GM23338 (cell line): ENCODE measurements at regions not wholly inside any gene's neighbourhood (a gene's known extent, or its start where the extent isn't known, plus 50 kb on each side); places are given as distances from the start of the nearest gene placed in this dataset.

Source experiments
- CREB1 ChIP-seq: fragments of 250-450 bp; sonication (Bioruptor Pico); IDR thresholded peaks from 2 replicates; pipeline ENCODE4 v1.5.0; 2020; ENCODE audit warnings: low read depth, mild to moderate bottlenecking, moderate library complexity
- EZH2 ChIP-seq: fragments of 200-600 bp; sonication (generic); IDR thresholded peaks from one replicate; pipeline ENCODE4 v1.8.0; 2017; ENCODE audit warnings: antibody characterized with exemption, mild to moderate bottlenecking, low read depth; ENCODE audit not compliant: unreplicated experiment
- EZH2phosphoT487 ChIP-seq: fragments of 200-600 bp; sonication (generic); IDR thresholded peaks from one replicate; pipeline ENCODE4 v1.8.1; 2018; ENCODE audit warnings: antibody characterized with exemption; ENCODE audit not compliant: unreplicated experiment
- JUNB ChIP-seq: IDR thresholded peaks from one replicate; pipeline ENCODE4 v1.6.1; 2016; ENCODE audit warnings: antibody characterized with exemption; ENCODE audit not compliant: unreplicated experiment
- NANOG ChIP-seq: IDR thresholded peaks from 2 replicates; pipeline ENCODE4 v1.6.1; 2016; ENCODE audit warnings: antibody characterized with exemption, borderline replicate concordance
- POLR2AphosphoS5 ChIP-seq: IDR thresholded peaks from 2 replicates; pipeline ENCODE4 v1.6.1; 2016; ENCODE audit warnings: antibody characterized with exemption, low read depth
- STAT1 ChIP-seq: IDR thresholded peaks from one replicate; pipeline ENCODE4 v1.6.1; 2016; ENCODE audit warnings: antibody characterized with exemption; ENCODE audit not compliant: unreplicated experiment
- ZNF331 ChIP-seq: fragments of 250-450 bp; sonication (Bioruptor Pico); IDR thresholded peaks from 2 replicates; pipeline ENCODE4 v1.5.0; 2020; ENCODE audit warnings: low read depth, mild to moderate bottlenecking, moderate library complexity
- TF ChIP-seq, protein P1 (sequence below), 2 experiments: fragments of 200-600 bp in 1 of 2; sonication (generic) in 1 of 2; conservative IDR thresholded peaks; 2 replicates each; pipeline versions ENCODE4 v1.5.1 to v1.6.1; 2016 to 2017; ENCODE audit warnings: antibody characterized with exemption in 2 of 2, low read depth in 2 of 2, mild to moderate bottlenecking in 2 of 2, moderate library complexity in 1 of 2
- TF ChIP-seq, protein P2 (sequence below): IDR thresholded peaks from one replicate; pipeline ENCODE4 v1.6.1; 2018; ENCODE audit warnings: antibody characterized with exemption; ENCODE audit not compliant: unreplicated experiment
- TF ChIP-seq, protein P3 (sequence below): fragments of 250-450 bp; sonication (Bioruptor Pico); IDR thresholded peaks from 2 replicates; pipeline ENCODE4 v1.5.0; 2020; ENCODE audit warnings: mild to moderate bottlenecking, moderate library complexity
- TF ChIP-seq, protein P4 (sequence below): IDR thresholded peaks from 2 replicates; pipeline ENCODE4 v1.6.1; 2016; ENCODE audit warnings: antibody characterized with exemption

DNA sequence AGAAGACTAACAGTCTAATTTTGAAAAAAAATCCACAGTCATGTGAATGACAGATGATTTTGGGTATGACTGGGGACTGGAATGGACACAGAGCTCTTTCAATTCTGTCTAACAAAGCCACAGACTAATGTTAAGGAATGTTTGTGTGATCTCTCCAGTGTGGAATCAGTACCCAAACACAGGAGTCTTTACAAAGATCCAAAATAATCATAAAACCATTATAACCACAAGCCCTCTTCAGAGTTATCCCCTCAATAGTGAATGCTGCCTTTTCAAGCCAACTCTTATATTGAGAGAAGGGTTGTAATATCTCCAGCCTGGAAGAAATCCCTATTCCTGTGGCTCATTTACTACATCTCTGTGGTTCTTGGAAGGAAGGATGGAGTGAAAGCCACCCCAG is 552.0 kb upstream of the CLINT1 start:
- TF ChIP-seq ZNF331 (CRISPR knock-in tag) (no peak), EZH2 (no peak), POLR2AphosphoS5 (no peak), JUNB (no peak), STAT1 (no peak), EZH2phosphoT487 (no peak), CREB1 (CRISPR knock-in tag) (no peak), NANOG (no peak)
- TF ChIP-seq, protein P1, sequence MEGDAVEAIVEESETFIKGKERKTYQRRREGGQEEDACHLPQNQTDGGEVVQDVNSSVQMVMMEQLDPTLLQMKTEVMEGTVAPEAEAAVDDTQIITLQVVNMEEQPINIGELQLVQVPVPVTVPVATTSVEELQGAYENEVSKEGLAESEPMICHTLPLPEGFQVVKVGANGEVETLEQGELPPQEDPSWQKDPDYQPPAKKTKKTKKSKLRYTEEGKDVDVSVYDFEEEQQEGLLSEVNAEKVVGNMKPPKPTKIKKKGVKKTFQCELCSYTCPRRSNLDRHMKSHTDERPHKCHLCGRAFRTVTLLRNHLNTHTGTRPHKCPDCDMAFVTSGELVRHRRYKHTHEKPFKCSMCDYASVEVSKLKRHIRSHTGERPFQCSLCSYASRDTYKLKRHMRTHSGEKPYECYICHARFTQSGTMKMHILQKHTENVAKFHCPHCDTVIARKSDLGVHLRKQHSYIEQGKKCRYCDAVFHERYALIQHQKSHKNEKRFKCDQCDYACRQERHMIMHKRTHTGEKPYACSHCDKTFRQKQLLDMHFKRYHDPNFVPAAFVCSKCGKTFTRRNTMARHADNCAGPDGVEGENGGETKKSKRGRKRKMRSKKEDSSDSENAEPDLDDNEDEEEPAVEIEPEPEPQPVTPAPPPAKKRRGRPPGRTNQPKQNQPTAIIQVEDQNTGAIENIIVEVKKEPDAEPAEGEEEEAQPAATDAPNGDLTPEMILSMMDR (conservative IDR thresholded peaks at IDR 0.05; ENCODE audit: low read depth in 2 of 2): no peak
- TF ChIP-seq, protein P2, sequence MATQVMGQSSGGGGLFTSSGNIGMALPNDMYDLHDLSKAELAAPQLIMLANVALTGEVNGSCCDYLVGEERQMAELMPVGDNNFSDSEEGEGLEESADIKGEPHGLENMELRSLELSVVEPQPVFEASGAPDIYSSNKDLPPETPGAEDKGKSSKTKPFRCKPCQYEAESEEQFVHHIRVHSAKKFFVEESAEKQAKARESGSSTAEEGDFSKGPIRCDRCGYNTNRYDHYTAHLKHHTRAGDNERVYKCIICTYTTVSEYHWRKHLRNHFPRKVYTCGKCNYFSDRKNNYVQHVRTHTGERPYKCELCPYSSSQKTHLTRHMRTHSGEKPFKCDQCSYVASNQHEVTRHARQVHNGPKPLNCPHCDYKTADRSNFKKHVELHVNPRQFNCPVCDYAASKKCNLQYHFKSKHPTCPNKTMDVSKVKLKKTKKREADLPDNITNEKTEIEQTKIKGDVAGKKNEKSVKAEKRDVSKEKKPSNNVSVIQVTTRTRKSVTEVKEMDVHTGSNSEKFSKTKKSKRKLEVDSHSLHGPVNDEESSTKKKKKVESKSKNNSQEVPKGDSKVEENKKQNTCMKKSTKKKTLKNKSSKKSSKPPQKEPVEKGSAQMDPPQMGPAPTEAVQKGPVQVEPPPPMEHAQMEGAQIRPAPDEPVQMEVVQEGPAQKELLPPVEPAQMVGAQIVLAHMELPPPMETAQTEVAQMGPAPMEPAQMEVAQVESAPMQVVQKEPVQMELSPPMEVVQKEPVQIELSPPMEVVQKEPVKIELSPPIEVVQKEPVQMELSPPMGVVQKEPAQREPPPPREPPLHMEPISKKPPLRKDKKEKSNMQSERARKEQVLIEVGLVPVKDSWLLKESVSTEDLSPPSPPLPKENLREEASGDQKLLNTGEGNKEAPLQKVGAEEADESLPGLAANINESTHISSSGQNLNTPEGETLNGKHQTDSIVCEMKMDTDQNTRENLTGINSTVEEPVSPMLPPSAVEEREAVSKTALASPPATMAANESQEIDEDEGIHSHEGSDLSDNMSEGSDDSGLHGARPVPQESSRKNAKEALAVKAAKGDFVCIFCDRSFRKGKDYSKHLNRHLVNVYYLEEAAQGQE: no peak
- TF ChIP-seq, protein P3, sequence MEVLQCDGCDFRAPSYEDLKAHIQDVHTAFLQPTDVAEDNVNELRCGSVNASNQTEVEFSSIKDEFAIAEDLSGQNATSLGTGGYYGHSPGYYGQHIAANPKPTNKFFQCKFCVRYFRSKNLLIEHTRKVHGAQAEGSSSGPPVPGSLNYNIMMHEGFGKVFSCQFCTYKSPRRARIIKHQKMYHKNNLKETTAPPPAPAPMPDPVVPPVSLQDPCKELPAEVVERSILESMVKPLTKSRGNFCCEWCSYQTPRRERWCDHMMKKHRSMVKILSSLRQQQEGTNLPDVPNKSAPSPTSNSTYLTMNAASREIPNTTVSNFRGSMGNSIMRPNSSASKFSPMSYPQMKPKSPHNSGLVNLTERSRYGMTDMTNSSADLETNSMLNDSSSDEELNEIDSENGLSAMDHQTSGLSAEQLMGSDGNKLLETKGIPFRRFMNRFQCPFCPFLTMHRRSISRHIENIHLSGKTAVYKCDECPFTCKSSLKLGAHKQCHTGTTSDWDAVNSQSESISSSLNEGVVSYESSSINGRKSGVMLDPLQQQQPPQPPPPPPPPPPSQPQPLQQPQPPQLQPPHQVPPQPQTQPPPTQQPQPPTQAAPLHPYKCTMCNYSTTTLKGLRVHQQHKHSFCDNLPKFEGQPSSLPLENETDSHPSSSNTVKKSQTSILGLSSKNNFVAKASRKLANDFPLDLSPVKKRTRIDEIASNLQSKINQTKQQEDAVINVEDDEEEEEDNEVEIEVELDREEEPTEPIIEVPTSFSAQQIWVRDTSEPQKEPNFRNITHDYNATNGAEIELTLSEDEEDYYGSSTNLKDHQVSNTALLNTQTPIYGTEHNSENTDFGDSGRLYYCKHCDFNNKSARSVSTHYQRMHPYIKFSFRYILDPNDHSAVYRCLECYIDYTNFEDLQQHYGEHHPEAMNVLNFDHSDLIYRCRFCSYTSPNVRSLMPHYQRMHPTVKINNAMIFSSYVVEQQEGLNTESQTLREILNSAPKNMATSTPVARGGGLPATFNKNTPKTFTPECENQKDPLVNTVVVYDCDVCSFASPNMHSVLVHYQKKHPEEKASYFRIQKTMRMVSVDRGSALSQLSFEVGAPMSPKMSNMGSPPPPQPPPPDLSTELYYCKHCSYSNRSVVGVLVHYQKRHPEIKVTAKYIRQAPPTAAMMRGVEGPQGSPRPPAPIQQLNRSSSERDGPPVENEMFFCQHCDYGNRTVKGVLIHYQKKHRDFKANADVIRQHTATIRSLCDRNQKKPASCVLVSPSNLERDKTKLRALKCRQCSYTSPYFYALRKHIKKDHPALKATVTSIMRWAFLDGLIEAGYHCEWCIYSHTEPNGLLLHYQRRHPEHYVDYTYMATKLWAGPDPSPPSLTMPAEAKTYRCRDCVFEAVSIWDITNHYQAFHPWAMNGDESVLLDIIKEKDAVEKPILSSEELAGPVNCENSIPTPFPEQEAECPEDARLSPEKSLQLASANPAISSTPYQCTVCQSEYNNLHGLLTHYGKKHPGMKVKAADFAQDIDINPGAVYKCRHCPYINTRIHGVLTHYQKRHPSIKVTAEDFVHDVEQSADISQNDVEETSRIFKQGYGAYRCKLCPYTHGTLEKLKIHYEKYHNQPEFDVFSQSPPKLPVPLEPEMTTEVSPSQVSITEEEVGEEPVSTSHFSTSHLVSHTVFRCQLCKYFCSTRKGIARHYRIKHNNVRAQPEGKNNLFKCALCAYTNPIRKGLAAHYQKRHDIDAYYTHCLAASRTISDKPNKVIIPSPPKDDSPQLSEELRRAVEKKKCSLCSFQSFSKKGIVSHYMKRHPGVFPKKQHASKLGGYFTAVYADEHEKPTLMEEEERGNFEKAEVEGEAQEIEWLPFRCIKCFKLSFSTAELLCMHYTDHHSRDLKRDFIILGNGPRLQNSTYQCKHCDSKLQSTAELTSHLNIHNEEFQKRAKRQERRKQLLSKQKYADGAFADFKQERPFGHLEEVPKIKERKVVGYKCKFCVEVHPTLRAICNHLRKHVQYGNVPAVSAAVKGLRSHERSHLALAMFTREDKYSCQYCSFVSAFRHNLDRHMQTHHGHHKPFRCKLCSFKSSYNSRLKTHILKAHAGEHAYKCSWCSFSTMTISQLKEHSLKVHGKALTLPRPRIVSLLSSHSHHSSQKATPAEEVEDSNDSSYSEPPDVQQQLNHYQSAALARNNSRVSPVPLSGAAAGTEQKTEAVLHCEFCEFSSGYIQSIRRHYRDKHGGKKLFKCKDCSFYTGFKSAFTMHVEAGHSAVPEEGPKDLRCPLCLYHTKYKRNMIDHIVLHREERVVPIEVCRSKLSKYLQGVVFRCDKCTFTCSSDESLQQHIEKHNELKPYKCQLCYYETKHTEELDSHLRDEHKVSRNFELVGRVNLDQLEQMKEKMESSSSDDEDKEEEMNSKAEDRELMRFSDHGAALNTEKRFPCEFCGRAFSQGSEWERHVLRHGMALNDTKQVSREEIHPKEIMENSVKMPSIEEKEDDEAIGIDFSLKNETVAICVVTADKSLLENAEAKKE: no peak
- TF ChIP-seq, protein P4, sequence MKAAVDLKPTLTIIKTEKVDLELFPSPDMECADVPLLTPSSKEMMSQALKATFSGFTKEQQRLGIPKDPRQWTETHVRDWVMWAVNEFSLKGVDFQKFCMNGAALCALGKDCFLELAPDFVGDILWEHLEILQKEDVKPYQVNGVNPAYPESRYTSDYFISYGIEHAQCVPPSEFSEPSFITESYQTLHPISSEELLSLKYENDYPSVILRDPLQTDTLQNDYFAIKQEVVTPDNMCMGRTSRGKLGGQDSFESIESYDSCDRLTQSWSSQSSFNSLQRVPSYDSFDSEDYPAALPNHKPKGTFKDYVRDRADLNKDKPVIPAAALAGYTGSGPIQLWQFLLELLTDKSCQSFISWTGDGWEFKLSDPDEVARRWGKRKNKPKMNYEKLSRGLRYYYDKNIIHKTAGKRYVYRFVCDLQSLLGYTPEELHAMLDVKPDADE: no peak
